Heart left ventricle (tissue), 13 donors: ENCODE measurements at regions not wholly inside any gene's neighbourhood (a gene's known extent, or its start where the extent isn't known, plus 50 kb on each side); places are given as distances from the start of the nearest gene placed in this dataset.

ENCODE experiments used
- CTCF ChIP-seq, 12 donors: fragments of 200-600 bp; sonication (generic) in 4 of 12; IDR thresholded peaks; one replicate each; pipeline versions ENCODE4 v1.5.0 to v1.8.0; 2018 to 2022; ENCODE audit warnings: antibody characterized with exemption in 12 of 12, mild to moderate bottlenecking in 5 of 12
- POLR2A ChIP-seq, 2 donors: fragments of 450-650 bp; IDR thresholded peaks; one replicate each; pipeline ENCODE4 v1.6.1; 2017; ENCODE audit warnings: antibody characterized with exemption in 2 of 2, mild to moderate bottlenecking in 2 of 2, moderate library complexity in 2 of 2
- donor health status: ischemic (EF 13 %, LVEDD 7.1; RV severe dilation, severe dysfunction).
- donor health status: DM: no; HTN: yes; CAD: no.
- donor health status: DM: no; HTN: no; CAD: no.
- donor health status: ischemic (EF 25% LVEDD 6.9; RV normal size, moderate dysfunction).
- donor health status: ischemic (EF 25% LVEDD 5.7; RV mildly dilated, moderate dysfunction).
- donor health status: ischemic (EF 35%, LVEDD 5.7; RV mildly dilated, moderate dysfunction).
- donor health status: nonischemic (EF 11% LVEDD 7.7; RV severe dilation, severe dysfunction).
- donor health status: DM: yes; HTN: yes; CAD: no.
- donor health status: PGD.
- donor health status: ischemic (EF 29% LVEDD 5.4; RV normal size, mild dysfunction).
- donor health status: nonischemic (EF 23%, LVEDD 6.1; RV moderate dilation, normal function).

- TF ChIP-seq CTCF (IDR thresholded peaks at IDR 0.05) (no peak), POLR2A (IDR thresholded peaks at IDR 0.05) (no peak)
Observed at GRCh38 chr10:121165276-121165675, 314.1 kb downstream of the WDR11 start.
